HG03103 (cell line): ENCODE measurements at regions not wholly inside any gene's neighbourhood (a gene's known extent, or its start where the extent isn't known, plus 50 kb on each side); places are given as distances from the start of the nearest gene placed in this dataset.
"Not testable (repeated sequence)": the region's sequence is repeated elsewhere in the genome, so short reads cannot be mapped to it uniquely, and the experiment has no call there.

ENCODE experiments used
- ATAC-seq: cut with Tn5 transposase; IDR thresholded peaks from one replicate; pipeline ENCODE4 v1.9.1; 2021; ENCODE audit warnings: low read depth; ENCODE audit not compliant: unreplicated experiment

DNA sequence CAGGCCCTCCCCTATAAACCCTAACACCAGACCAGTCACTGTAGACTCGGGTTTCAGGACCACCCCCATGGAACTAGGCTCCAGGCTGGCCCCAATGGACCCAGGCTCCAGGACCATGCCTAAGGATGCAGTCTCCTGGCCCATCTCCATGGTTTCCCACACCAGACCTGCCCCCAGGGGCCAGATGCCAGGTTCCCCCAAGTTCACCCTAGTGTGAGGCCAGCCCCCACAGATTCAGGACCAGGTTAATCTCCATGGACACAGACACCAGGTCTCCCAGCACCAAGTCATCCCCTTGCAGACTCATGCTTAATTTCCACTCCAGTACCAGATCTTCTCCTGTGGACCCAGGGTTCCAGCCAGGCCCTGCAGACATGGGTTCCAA, 103.8 kb upstream of the LANCL2 start:
- no peak for ATAC-seq

DNA sequence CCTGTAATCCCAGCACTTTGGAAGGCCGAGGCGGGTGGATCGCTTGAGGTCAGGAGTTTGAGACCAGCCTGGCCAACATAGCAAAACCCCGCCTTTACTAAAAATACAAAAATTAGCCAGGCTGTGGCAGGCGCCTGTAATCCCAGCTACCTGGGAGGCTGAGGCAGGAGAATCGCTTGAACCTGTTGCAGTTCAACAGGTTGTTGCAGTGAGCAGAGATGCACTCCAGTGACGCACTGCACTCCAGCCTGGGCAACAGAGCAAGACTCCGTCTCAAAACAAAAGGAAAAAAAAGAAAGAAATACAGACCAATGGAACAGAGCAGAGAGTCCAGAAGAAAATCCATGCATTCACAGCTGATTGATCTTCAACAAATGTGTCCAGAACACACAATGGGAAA, 99.8 kb upstream of the LANCL2 start:
- ATAC-seq: not testable (repeated sequence)

DNA sequence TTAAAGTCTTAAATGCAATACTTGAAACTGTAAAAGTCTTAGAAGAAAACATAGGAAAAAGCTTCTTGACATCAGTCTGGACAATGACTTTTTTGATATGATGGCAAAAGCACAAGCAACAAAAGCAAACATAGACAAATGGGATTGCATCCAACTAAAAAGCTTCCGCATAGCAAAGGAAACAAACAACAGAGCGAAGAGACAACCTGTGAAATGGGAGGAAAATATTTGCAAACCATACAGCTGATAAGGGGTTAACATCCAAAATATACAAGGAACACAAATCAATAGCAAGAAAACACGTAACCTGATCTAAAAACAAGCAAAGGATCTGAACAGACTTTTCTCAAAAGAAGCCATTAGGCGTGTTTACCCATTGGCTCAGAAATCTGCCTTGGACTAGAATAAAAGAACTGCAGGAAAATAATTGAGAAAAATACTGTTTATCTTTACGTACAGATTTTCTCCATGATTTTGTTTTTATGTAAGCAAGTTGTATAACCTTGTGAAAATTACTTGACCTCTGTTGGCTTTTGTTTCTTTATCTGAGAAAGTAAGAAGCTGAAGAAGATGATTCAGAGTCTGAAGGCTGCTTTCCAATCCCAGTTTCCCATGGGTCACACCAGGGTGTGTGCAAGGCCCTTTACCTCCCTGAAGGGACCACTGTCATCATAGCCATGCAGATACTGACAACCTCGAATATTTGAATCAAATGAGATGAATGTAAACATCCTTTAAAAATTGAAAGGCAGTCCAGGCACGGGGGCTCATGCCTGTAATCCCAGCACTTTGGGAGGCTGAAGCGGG, 99.1 kb upstream of the LANCL2 start:
- no peak for ATAC-seq

DNA sequence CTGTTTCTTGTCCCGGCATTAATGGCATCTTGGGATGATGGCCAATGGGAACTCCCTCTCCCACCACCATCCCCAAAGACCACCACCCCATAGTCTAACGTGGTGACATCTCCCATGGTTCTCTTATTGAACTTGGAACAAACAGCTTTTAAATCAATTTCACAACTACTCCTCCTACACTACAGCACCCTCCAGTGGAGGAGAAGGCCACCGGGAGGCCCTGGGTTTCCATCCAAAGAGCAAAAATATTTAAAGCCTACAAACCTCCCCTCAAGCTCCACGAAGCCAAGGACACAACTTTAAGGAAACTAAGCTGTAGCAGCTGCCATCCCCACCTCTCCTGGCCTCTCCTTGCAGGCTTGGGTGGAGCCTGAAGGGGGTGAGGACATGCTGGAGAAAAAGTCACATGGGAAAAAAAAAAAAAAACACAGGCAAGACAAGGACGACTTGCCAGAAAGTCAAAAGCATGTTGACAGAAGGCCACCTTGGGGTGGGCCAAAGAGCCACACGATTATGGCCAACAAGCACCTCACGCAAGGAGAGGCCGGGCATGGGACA, 94.0 kb upstream of the LANCL2 start:
- ATAC-seq: no peak

DNA sequence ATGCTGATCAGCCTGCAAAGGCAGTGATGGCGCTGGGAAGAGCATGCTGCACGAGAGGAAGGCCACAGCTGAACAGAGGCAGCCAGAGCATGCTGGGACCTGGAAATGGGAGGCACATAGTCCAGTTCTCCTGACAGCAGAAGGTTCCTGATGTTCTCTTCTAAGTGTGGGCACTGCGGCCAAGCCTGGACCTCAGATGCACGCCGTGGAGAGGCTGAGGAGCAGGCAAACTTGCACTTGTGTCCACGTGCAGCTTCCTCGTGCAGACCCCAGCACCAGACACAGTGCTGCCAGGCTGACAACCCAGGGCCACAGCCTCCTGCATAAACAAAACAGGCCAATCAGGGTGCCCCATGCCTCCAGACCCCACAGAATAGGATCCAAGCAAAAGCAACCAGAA, 93.5 kb upstream of the LANCL2 start:
- no peak for ATAC-seq

DNA sequence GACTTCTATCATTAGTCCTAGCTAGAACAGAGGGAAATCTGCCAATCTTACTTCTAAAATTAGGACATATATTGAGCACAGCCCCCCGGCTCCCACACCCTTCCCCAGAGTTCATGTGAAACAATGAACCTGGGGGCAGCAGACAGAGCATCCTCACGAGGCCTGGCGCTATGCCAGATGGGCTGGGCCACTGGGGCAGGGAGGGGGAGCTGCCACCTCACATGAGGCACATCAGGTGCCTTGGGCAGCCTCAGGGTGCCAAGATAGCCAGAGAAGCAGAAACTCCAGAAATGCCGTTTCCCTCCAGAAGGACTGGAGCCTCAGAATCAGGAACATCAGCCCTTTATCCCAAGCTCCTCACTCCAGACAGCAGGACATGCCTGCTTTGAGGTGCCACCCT, 92.8 kb upstream of the LANCL2 start:
- no peak for ATAC-seq

DNA sequence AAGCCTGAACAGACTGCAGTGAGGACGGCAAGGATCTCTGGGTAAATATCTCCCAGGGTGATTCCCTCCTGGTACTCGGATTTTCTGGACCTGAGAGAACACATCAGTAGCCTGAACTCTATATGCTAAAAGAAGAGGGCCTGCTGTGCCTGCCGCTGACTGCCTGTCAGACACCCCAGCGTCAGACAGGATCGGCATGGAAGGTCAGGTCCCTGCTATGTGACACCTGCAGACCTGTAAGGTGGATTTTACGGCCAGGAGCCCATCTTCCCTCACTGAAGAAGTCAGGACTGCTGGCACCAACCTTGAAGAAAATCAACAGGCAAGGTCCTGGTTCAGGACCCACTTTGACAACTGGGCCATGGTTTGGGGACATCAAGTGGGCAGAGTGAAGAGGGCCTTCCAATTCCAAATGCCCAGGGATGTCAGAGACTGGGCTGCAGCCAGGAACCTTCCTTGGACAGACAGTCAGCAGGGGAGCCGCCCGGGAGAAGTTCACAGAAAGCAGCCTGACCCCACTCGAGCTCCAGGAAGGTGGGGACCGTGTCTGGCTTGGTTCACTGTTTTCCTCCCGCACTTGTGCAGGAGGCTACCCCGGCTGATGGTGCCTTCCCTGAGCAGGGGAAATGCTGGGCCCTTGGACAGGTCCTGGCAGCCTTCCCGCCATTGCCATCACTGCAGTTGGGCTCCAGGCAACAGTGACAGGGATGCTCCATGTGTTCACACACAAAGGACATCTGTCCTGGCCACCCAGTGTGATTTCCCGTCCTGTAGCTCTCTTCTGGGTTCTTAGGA, 91.8 kb upstream of the LANCL2 start:
- no peak for ATAC-seq

DNA sequence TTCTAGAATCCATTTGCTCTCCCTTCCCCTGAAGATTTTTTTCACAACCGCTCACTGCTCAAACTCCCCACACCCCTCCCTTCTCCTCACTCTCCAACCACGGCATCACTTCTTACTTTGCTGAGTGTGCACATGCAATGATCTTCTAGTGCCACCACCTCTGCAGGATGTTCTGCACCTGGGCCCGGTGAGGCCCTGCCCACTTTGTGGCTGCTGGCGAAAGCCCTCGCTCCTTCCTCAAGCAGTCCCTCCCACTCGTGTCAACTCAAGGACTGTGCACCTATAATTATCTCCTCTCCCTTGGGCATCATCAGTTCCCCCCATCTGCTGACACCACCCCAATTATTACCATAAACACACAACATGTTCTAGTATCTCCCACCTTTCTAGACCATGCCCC, 91.0 kb upstream of the LANCL2 start:
- no peak for ATAC-seq

DNA sequence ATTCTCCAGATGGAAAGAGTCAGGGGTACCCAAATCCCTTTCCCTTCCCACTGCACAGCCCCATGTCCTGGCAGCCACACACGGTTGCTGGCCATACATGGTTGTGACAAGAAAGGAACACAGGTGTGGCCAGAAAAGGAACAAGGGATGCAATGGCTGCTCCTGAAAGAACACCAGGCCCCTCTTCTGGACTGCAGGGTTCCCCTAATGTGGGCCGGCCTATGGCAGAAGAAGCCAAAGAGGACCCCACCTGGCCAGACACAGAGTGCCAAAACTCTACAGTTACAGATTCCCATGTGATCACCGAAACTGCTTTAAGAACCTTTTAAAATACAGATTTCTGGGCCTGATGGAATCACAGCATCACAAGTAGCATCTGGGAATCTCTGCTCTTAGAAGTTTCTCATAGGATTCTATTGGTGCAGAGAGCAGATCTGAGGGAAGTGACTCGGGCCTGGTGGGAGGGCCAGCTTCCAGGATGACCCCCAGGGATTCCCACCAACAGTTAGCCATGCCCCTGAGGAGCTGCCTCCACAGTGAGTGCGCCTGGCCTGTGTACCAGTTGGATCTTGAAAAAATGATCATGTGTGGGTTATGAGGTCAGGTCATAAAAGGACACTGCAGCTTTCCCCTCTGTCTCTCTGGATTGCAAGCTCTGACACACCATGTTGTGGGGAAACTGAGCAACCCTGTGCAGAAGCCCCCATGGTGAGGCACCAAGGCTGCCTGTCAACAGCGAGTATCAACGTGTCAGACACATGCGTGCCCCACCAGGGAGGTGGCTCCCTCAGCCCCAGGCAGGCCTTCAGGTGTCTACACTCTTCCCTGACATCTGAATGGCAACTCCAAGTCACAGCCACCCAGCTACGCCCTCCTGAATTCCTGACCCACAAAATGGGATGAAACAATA, 89.6 kb upstream of the LANCL2 start:
- no peak for ATAC-seq

DNA sequence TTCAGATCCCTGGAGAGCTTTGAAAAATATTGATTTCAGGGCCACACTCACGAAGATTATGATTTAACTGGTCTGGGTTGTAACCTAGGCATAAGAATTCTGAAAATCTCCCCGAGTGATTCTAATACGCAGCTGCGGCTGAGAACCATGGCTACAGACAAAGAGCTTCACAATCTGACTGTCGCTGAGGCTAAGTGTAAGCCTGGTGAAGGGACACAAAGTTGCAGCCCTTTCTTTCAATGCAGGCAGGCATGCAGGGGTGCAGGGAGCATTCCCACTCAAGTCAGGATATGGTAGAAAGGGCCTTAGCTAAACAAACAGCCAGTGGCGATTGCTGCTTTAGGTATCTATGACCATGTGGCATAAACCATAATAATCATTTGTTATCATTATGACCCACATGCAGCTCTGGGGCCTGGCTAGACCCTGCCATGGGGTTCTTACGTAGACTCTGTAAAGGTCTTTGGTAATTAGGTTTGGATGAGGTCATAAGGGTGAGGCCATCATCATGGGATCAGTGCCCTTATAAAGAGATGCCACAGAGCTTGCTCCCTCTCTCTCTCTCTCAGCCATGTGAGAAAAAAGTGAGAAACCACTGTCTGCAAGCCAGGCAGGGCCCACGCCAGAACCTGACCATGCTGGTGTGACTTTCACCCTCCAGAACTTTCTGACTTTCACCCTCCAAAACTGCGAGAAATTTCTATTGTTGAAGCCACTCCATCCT, 88.4 kb upstream of the LANCL2 start:
- ATAC-seq: no peak

DNA sequence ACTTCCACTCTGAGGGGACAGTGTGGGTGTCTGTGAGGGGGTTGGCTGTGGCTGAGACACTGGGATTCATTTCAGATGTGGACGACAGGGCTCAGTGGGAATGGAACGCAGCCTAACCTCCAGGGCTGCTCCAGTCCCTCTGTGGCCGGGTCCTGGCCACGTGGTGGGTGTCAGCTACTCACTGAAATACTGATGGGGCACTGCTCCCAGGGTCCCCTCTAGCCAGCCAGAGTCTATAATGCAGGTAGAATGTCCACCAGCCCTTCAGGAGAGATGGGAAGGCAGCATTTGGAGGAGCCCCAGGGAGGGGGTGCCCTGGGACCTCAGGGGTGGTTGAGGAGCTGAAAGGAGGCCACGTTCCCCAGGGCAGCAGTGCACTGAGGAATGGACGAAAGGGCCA, 87.2 kb upstream of the LANCL2 start:
- no peak for ATAC-seq

DNA sequence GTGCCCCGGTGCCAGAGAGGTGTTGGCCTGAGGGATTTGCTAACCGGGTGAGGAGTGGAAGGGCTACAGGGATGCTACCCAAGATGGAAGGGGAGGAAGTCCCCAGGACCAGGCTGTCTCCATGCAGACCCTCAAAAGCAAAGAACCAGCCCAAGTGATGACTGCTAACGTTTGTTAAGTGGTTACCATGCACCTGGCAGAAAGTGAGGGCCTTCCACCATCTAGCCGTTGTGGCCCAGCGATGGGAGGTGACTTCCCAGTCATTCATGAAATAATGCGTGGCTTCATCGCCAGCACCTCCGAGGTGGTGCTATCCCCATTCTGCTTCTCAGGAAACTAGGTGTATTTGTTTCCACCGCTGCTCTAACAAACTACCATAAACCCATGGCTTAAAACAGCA, 86.8 kb upstream of the LANCL2 start:
- ATAC-seq: no peak

DNA sequence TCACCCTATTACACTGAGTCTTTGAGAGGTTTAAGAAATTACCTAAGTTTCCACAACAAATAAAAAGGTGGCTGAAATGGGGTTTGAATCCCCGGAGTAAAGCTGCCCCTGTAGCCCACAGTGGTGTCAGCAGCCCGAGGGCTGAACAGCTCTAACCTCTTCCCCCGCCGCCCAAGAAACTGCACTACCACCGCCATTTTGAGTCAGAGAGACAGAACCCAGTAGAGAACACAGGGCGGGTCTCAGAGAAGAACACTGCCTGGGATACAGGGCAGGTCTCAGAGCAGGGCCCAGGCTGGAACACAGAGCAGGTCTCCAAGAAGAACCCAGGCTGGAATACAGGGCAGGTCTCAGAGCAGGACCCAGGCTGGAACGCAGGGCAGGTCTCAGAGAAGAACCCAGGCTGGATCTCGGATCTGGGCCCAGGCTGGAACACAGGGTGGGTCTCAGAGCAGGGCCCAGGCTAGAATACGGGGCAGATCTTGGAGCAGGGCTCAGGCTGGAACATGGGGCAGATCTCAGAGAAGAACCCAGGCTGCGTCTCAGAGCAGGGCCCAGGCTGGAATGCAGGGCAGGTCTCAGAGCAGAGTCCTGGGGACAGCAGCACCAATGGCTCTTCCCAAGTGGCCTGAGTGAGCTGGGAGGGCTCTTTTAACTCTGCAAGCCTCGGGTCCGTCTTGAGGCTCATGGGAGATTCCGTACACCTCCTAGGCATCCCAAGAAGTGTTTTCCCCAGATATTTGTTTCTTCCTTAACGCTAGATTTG, 85.9 kb upstream of the LANCL2 start:
- no peak for ATAC-seq

DNA sequence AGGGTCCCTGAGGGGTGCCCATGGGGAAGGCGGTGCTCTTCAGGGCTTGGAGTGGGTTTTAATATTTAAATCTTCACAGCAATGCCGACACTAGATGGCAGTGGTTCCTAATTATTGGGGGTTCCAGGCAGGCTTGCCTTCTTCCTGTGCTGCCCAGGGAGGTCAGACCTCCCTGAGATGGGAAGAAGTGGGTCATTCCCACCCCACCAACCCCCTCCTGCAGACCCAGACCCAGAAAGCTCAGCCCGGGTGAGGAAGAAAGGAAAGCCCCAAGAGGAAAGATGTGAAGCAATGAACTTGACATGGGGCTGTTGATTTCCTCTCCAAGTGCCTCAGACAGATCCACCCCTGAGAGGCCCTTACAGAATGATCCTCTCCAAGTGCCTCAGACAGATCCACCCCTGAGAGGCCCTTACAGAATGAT, 85.1 kb upstream of the LANCL2 start:
- ATAC-seq: peak; percentile 85

DNA sequence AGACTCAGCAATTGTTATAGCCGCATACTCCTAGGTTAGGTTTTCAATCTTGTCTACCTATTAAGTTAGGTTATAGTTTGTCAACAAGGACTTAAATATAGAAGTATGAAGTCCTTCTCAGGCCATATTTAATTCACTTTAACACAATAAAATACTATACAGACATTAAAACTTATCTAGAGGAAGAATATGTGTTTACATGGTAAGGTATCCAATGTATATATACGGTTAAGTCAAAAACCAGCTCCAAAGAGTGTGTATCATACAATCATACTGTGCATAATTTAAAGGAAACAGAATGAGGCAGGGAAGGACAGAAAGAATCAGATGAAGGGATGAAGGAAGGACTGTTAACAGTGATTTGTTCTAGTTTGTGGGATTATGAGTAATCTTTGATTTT, 79.5 kb upstream of the LANCL2 start:
- no peak for ATAC-seq

DNA sequence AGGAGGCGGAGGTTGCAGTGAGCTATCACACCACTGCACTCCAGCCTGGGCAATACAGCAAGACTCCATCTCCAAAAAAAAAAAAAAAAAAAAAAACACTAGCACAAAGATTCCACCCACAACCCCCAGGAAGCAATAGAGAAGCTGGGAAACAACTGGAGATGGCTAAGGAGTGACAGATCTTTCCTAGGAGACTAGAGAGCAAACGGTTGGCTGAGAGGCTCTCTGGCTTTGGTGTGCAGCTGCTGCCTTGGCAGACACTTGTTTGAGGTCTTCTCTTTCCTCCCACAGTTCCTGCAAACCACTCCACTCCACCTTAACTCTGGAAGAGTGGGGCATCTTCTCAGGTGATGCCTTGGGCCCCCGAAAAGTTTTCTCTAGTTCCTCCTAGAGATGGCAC, 78.5 kb upstream of the LANCL2 start:
- ATAC-seq: no peak

DNA sequence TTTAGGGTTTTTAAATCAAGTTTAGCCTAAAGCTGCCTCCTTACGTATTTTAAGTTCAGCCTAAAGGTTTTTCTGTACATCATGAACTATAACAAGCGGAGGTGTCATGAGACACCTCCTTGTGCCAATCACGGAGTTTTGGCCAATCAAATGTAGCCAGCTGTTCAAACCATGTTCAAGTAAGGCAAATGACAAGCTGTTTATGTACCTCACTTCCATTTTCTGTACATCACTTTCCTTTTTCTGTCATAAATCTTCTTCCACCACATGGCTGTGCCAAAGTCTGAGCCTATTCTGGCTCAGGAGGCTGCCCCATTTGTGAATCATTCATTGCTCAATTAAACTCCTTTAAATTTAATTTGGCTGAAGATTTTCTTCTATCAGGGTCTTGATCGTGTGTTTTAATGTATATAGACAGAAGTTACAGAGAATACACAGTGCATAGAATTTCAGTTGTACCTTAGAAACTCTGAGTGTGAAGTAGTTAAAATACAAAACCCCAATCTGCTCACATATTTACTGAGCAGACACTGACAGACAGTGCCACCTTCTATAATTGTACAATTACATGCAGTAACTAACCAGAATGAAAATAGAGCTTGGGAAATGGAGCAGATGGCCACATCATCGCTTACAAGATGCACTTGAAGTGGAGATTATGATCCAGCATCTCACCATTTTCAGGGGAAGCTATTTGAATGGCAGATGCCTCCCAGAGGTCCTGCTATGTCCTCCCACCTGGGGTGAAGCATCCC, 76.9 kb upstream of the LANCL2 start:
- ATAC-seq: no peak

DNA sequence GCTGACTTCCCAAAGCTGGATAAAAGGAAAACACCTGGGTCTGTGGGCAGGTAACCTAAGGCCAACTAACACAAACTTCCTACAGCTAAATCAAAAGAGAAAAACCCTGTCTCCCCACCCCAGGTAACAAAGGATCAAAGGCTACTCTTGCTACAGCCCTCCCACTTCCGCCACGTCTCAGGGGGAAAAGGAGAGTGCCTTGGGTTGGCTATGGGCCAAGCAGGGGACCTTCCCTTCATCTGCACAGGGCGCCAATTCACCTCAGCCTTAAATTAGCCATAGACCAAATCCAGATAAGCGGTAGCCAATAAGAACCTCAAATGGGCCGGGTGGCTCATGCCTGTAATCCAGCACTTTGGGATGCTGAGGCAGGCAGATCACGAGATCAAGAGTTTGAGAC, 69.1 kb upstream of the LANCL2 start:
- ATAC-seq: no peak
